IMR-90 (cell line): ENCODE measurements at regions not wholly inside any gene's neighbourhood (a gene's known extent, or its start where the extent isn't known, plus 50 kb on each side); places are given as distances from the start of the nearest gene placed in this dataset.

Experiments used
- CTCF ChIP-seq: conservative IDR thresholded peaks from 2 replicates; pipeline ENCODE4 v1.5.1; 2012; ENCODE audit warnings: mild to moderate bottlenecking, low read depth, low read length, improper control_type of control experiment
- FOS ChIP-seq: fragments of 150-350 bp; IDR thresholded peaks from 2 replicates; pipeline ENCODE4 v1.6.1; 2016; ENCODE audit warnings: low read depth, low read length
- MAFK ChIP-seq: IDR thresholded peaks from 2 replicates; pipeline ENCODE4 v1.6.1; 2012; ENCODE audit warnings: low read depth, low read length, improper control_type of control experiment
- POLR2A ChIP-seq: IDR thresholded peaks from 2 replicates; pipeline ENCODE4 v1.6.1; 2012; ENCODE audit warnings: mild to moderate bottlenecking, low read depth, low read length
- SMC3 ChIP-seq: fragments of 150-350 bp; IDR thresholded peaks from 2 replicates; pipeline ENCODE4 v1.6.1; 2016; ENCODE audit warnings: low read depth, mild to moderate bottlenecking, antibody characterized with exemption, low read length, moderate library complexity

GRCh38 chr6:170181338-170181690, 109.6 kb downstream of the DLL1 start:
- TF ChIP-seq CTCF (no peak), FOS (no peak), SMC3 (no peak), POLR2A (no peak), MAFK (no peak)
